ENCODE measurements at regions not wholly inside any gene's neighbourhood (a gene's known extent, or its start where the extent isn't known, plus 50 kb on each side); places are given as distances from the start of the nearest gene placed in this dataset.

DNA sequence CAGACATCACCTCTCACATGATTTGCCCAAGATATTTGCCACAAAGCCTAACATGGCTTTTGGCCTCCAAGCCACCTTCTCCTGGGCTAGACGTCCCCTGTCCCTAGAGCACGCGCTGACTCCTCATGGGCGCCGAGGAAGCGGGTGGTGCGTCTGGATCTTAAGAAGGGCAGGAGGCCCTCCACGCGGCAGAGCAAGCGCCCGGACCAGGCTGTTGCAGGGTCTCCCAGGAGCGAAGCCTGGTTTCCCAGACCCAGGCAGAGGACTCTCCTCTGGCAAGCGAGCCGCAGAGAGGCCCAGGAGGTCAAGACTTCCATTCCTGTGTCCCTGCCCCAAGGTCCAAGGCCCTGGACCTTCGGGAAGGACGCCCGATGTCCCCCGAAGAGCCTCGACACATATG lies 101.7 kb upstream of the TTC34 start:
- TF ChIP-seq, protein P1, sequence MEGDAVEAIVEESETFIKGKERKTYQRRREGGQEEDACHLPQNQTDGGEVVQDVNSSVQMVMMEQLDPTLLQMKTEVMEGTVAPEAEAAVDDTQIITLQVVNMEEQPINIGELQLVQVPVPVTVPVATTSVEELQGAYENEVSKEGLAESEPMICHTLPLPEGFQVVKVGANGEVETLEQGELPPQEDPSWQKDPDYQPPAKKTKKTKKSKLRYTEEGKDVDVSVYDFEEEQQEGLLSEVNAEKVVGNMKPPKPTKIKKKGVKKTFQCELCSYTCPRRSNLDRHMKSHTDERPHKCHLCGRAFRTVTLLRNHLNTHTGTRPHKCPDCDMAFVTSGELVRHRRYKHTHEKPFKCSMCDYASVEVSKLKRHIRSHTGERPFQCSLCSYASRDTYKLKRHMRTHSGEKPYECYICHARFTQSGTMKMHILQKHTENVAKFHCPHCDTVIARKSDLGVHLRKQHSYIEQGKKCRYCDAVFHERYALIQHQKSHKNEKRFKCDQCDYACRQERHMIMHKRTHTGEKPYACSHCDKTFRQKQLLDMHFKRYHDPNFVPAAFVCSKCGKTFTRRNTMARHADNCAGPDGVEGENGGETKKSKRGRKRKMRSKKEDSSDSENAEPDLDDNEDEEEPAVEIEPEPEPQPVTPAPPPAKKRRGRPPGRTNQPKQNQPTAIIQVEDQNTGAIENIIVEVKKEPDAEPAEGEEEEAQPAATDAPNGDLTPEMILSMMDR (IDR thresholded peaks at IDR 0.05 in 4 of 5, conservative IDR thresholded peaks at IDR 0.05 in 1 of 5), result no peak
- no peak for TF ChIP-seq POLR2A (IDR thresholded peaks at IDR 0.05)

All from gastrocnemius medialis (tissue), 4 donors.